Nephron progenitor cell (in vitro differentiated cells): ENCODE measurements at regions not wholly inside any gene's neighbourhood (a gene's known extent, or its start where the extent isn't known, plus 50 kb on each side); places are given as distances from the start of the nearest gene placed in this dataset.

Experiments
- DNase-seq: peaks from one replicate; pipeline ENCODE4 v3.0.0; 2021
- H3K27ac Mint-ChIP-seq: 2 replicates; pipeline ENCODE4 v1.8.0; 2021; ENCODE audit warnings: mild to moderate bottlenecking, moderate library complexity, mixed read lengths
- H3K27me3 Mint-ChIP-seq: 2 replicates; pipeline ENCODE4 v1.8.0; 2021; ENCODE audit warnings: mild to moderate bottlenecking, low read depth, mixed read lengths; ENCODE audit not compliant: poor library complexity
- H3K36me3 Mint-ChIP-seq: 2 replicates; pipeline ENCODE4 v1.8.0; 2021; ENCODE audit warnings: low read depth, mixed read lengths
- H3K4me1 Mint-ChIP-seq: 2 replicates; pipeline ENCODE4 v1.8.0; 2021; ENCODE audit warnings: mixed read lengths
- H3K4me3 Mint-ChIP-seq: 2 replicates; pipeline ENCODE4 v1.8.0; 2021; ENCODE audit warnings: mild to moderate bottlenecking, moderate library complexity, mixed read lengths
- H3K9me3 Mint-ChIP-seq: 2 replicates; pipeline ENCODE4 v1.8.0; 2021; ENCODE audit warnings: mild to moderate bottlenecking, moderate library complexity, mixed read lengths
- CTCF ChIP-seq: fragments of 200-600 bp; sonication (generic); IDR thresholded peaks from 2 replicates; pipeline ENCODE4 v1.5.0; 2021; ENCODE audit warnings: antibody characterized with exemption

DNA sequence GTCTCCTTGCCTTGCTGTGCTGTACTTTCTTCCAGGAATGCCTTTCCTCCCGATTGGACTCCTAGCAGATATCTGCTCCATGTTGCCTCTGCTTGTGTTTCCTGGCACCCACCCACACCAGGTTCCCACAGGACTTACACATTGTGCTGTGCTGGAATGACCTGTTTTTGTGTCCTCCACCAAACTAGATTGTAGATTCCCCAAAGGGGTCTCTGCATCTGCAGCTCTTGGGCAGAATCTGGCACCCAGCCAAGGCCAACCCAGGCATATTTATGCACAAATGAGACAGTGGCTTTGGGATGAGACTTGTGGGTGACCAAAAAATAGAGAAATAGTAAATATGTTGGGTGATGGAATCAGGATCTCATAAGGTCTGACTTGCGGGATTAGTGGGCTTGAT lies 278.2 kb downstream of the RRAGC start:
- TF ChIP-seq CTCF, result no peak
- Mint-ChIP-seq H3K27me3 (peaks cover 45% of the 10 kb centered on the region), H3K9me3 (peaks cover 24% of the 10 kb centered on the region), H3K4me3 (no peak overlapping the region), H3K36me3 (no peaks in the 10 kb centered on the region), H3K27ac (no peak overlapping the region), H3K4me1 (peaks cover 68% of the 10 kb centered on the region)
- DNase-seq, result no peak

GRCh38 chr1:38580594-38580993 lies 279.0 kb downstream of the RRAGC start:
- Mint-ChIP-seq H3K36me3 (no peaks in the 10 kb centered on the region), H3K27me3 (peaks cover 52% of the 10 kb centered on the region), H3K27ac (no peak overlapping the region), H3K4me3 (peak overlapping the region; percentile 39), H3K4me1 (peaks cover 70% of the 10 kb centered on the region), H3K9me3 (peaks cover 24% of the 10 kb centered on the region)
- no peak for TF ChIP-seq CTCF
- DNase-seq, result no peak

- Mint-ChIP-seq H3K4me3 (peak overlapping the region; percentile 83), H3K27ac (no peak overlapping the region), H3K9me3 (peaks cover 22% of the 10 kb centered on the region), H3K4me1 (peaks cover 56% of the 10 kb centered on the region), H3K27me3 (peaks cover 59% of the 10 kb centered on the region), H3K36me3 (no peaks in the 10 kb centered on the region)
- TF ChIP-seq CTCF, result no peak
- DNase-seq, result no peak
These were observed 280.5 kb downstream of the RRAGC start for GRCh38 chr1:38579056-38579455.

DNA sequence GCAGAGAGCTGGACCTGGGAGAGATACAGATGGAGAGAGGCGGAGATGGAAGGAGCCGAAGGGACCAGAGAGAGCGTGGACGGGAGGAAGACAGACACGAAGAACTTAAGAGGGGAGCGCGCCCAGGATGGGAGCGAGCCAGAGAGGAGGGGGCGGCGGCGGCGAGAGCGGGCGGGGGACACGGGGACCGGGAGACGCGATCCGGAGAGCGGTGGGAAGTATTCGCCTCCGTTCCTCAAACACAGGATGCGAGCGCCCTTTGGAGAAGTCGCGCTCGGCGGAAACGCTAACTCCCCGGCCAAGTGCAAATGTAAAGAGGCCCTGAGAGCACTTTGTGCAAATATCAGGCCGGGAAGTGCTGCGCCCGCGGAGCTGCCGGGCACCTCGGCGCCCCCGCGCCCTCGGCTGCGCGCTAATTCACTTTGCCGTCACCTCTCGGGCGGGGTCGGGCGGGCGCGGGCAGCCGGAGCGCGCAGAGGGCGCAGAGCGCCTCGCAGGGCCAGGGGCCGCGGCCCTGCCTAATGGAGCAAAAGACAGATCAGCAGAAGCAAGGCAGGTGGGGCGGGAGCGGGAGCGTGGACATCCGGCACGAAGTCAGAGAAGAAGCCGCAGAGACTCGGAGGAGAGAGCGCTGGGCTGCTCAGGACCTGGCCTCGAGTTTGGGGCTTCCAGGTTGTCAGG lies 281.2 kb downstream of the RRAGC start:
- no peak overlapping the region for H3K27ac Mint-ChIP-seq
- TF ChIP-seq CTCF, result no peak
- H3K4me1 Mint-ChIP-seq, result peaks cover 55% of the 10 kb centered on the region
- H3K4me3 Mint-ChIP-seq, result peak overlapping the region; percentile 83
- H3K27me3 Mint-ChIP-seq, result peaks cover 61% of the 10 kb centered on the region
- no peaks in the 10 kb centered on the region for H3K36me3 Mint-ChIP-seq
- H3K9me3 Mint-ChIP-seq, result peaks cover 16% of the 10 kb centered on the region
- peak; percentile 59 for DNase-seq

DNA sequence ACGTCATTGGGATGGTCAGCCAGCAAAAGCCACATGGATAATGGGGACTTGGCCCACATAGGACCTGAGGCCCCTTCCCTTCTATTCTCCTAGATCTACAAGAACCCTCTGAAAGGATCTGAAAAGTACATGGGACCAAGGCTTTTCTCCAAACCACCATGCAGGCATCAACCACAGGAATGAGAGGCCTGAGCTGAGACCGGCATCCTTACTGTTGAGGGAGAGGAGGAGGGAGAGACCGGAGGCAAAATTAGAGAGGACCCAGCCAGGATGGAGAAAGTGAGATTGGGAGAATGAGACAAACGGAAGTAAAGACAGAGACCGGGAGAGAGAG lies 281.7 kb downstream of the RRAGC start:
- DNase-seq, result no peak
- Mint-ChIP-seq H3K36me3 (no peaks in the 10 kb centered on the region), H3K4me3 (peak overlapping the region; percentile 83), H3K9me3 (peaks cover 12% of the 10 kb centered on the region), H3K27me3 (peaks cover 59% of the 10 kb centered on the region), H3K4me1 (peaks cover 55% of the 10 kb centered on the region), H3K27ac (no peak overlapping the region)
- no peak for TF ChIP-seq CTCF

GRCh38 chr1:38577385-38577784 lies 282.2 kb downstream of the RRAGC start:
- peaks cover 7% of the 10 kb centered on the region for H3K9me3 Mint-ChIP-seq
- no peak for TF ChIP-seq CTCF
- H3K4me3 Mint-ChIP-seq, result peak overlapping the region; percentile 83
- peaks cover 59% of the 10 kb centered on the region for H3K27me3 Mint-ChIP-seq
- H3K36me3 Mint-ChIP-seq, result no peaks in the 10 kb centered on the region
- no peak overlapping the region for H3K27ac Mint-ChIP-seq
- peaks cover 57% of the 10 kb centered on the region for H3K4me1 Mint-ChIP-seq
- no peak for DNase-seq
